Esophagus muscularis mucosa (tissue), 4 donors: ENCODE measurements at regions not wholly inside any gene's neighbourhood (a gene's known extent, or its start where the extent isn't known, plus 50 kb on each side); places are given as distances from the start of the nearest gene placed in this dataset.

Experiments used
- EP300 ChIP-seq: sonication (generic); formaldehyde crosslinking; IDR thresholded peaks from one replicate; pipeline ENCODE4 v1.6.1; 2017; ENCODE audit warnings: antibody characterized with exemption
- POLR2AphosphoS5 ChIP-seq, 2 donors: sonication (generic); formaldehyde crosslinking; IDR thresholded peaks; one replicate each; pipeline ENCODE4 v1.6.1; 2017; ENCODE audit warnings: antibody characterized with exemption in 2 of 2
- TF ChIP-seq, protein P1 (sequence below), 3 experiments: fragments of 200-600 bp in 2 of 3; fragments of 450-650 bp in 1 of 3; sonication (generic) in 2 of 3; IDR thresholded peaks; one replicate each; pipeline ENCODE4 v1.5.1; 2017 to 2019; ENCODE audit warnings: antibody characterized with exemption in 3 of 3, mild to moderate bottlenecking in 2 of 3, moderate library complexity in 1 of 3

DNA sequence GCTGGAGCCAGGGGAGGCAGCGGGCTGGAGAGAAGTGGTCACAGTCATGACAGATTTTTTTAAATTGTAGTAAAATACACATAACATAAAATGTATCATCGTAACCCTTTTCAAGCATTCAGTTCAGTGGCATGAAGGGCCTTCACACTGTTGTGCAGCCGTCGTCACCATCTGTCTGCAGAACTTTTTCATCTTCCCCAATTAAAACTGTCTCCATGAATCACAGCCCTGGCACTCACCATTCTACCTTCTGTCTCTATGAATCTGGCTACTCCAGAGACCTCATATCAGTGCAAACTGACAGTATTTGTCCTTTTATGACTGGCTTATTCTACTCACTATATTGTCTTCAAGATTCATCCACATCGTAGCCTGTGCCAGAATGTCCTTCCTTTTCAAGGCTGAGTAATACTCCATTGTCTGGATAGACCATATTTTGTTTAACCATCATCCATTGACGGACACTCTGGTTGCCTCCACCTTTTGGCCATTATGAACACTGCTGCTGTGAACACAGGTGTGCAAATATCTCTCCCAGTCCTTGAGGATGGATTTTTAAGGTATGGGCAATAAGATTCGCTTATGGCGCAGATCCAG lies 91.5 kb upstream of the NCOR2 start:
- TF ChIP-seq EP300: no peak
- TF ChIP-seq, protein P1, sequence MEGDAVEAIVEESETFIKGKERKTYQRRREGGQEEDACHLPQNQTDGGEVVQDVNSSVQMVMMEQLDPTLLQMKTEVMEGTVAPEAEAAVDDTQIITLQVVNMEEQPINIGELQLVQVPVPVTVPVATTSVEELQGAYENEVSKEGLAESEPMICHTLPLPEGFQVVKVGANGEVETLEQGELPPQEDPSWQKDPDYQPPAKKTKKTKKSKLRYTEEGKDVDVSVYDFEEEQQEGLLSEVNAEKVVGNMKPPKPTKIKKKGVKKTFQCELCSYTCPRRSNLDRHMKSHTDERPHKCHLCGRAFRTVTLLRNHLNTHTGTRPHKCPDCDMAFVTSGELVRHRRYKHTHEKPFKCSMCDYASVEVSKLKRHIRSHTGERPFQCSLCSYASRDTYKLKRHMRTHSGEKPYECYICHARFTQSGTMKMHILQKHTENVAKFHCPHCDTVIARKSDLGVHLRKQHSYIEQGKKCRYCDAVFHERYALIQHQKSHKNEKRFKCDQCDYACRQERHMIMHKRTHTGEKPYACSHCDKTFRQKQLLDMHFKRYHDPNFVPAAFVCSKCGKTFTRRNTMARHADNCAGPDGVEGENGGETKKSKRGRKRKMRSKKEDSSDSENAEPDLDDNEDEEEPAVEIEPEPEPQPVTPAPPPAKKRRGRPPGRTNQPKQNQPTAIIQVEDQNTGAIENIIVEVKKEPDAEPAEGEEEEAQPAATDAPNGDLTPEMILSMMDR (IDR thresholded peaks at IDR 0.05): no peak
- TF ChIP-seq POLR2AphosphoS5 (IDR thresholded peaks at IDR 0.05): no peak
